ENCODE measurements at regions not wholly inside any gene's neighbourhood (a gene's known extent, or its start where the extent isn't known, plus 50 kb on each side); places are given as distances from the start of the nearest gene placed in this dataset.

GRCh38 chr1:195520757-195521156 is 1087.5 kb downstream of the KCNT2 start:
- Histone ChIP-seq H3K36me3 (ENCODE audit: insufficient read depth, low read length) (no peaks in the 10 kb centered on the region), H3K9me3 (ENCODE audit: low read length) (no peaks in the 10 kb centered on the region), H3K27ac (ENCODE audit: low read depth, low read length) (no peak overlapping the region), H3K4me3 (ENCODE audit: low read depth in 1 of 2, low read length in 2 of 2) (no peak overlapping the region), H3K9ac (ENCODE audit: low read length) (no peak overlapping the region), H3K4me1 (ENCODE audit: insufficient read depth, low read length) (no peaks in the 10 kb centered on the region), H3K27me3 (ENCODE audit: control insufficient read depth in 1 of 2, insufficient read depth in 2 of 2, low read length in 2 of 2) (no peaks in the 10 kb centered on the region)

DNA sequence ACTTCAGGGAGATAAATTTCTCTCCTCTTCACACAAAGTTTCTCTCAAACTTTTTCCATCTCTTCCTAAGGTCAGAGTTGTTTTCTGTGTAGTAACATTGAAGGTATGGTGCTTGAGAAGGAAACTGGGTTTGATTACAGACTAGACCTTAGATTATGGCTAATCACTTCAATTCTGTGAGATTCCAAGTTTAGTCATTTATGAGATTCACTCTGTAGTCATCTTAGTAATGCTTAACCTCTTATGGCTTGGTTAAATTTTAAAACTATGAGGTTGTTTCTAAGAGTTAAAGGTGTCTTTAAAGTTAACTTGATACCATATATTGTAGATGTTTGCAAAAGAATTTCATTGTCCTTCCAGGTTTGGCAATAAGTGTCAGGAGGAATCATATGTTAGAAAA is 1092.2 kb downstream of the KCNT2 start:
- H3K36me3 ChIP-seq (ENCODE audit: insufficient read depth, low read length), result no peaks in the 10 kb centered on the region
- no peak overlapping the region for H3K27ac ChIP-seq (ENCODE audit: low read depth, low read length)
- H3K4me3 ChIP-seq (ENCODE audit: low read depth in 1 of 2, low read length in 2 of 2), result no peak overlapping the region
- no peaks in the 10 kb centered on the region for H3K4me1 ChIP-seq (ENCODE audit: insufficient read depth, low read length)
- H3K27me3 ChIP-seq (ENCODE audit: control insufficient read depth in 1 of 2, insufficient read depth in 2 of 2, low read length in 2 of 2), result no peaks in the 10 kb centered on the region
- H3K9ac ChIP-seq (ENCODE audit: low read length), result no peak overlapping the region
- no peaks in the 10 kb centered on the region for H3K9me3 ChIP-seq (ENCODE audit: low read length)

- no peaks in the 10 kb centered on the region for H3K9me3 ChIP-seq (ENCODE audit: low read length)
- no peaks in the 10 kb centered on the region for H3K4me1 ChIP-seq (ENCODE audit: insufficient read depth, low read length)
- H3K36me3 ChIP-seq (ENCODE audit: insufficient read depth, low read length), result no peaks in the 10 kb centered on the region
- H3K9ac ChIP-seq (ENCODE audit: low read length), result no peak overlapping the region
- H3K27me3 ChIP-seq (ENCODE audit: control insufficient read depth in 1 of 2, insufficient read depth in 2 of 2, low read length in 2 of 2), result no peaks in the 10 kb centered on the region
- H3K4me3 ChIP-seq (ENCODE audit: low read depth in 1 of 2, low read length in 2 of 2), result no peak overlapping the region
- H3K27ac ChIP-seq (ENCODE audit: low read depth, low read length), result no peak overlapping the region
Measured at GRCh38 chr1:195511501-195511900, 1096.7 kb downstream of the KCNT2 start.

- Histone ChIP-seq H3K9ac (ENCODE audit: low read length) (no peak overlapping the region), H3K27ac (ENCODE audit: low read depth, low read length) (no peak overlapping the region), H3K9me3 (ENCODE audit: low read length) (no peaks in the 10 kb centered on the region), H3K4me1 (ENCODE audit: insufficient read depth, low read length) (no peaks in the 10 kb centered on the region), H3K4me3 (ENCODE audit: low read depth in 1 of 2, low read length in 2 of 2) (no peak overlapping the region), H3K36me3 (ENCODE audit: insufficient read depth, low read length) (no peaks in the 10 kb centered on the region), H3K27me3 (ENCODE audit: control insufficient read depth in 1 of 2, insufficient read depth in 2 of 2, low read length in 2 of 2) (no peaks in the 10 kb centered on the region)
Measured at GRCh38 chr1:195501118-195501517, 1107.1 kb downstream of the KCNT2 start.

DNA sequence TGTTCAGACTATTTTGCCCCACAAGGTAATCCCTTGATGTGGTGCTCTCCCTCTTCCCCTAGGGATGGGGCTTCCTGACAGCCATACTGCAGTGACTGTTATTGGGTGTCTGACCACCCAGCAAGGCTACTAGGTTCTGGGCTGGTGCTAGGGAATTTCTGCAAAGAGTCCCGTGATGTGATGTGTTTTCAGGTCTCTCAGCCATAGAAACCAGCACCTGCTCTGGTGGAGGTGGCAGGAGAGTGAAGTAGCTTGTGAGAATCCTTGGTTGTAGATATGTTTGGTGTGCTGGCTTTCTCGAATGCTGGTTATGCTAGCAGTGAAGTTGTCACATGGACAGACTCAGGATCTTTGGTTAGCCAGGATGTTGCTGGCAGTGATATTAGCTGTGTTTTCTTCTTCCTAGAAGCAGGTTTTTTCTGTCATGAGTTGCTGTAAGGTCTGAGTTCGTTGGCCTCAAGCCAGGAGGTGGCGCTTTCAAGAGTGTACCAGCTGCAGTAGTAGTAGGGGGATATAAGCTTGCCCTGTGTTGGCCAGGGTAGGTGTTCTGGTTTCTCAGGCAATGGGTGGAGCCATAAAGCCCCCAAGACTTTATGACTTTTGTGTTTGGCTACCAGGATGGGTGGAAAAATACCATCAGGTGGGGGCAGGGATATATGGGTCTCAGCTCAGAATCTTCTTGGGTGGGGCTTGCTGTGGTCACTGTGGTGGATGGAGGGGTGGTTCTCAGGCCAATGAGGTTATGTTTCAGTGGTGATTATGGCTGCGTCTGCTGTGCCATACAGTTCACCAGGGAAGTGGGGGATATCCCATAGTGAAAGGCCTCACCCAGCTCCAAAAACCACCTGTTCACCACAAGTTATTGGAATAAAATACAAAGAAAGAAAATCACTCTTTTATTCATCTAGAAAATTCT is 1112.3 kb downstream of the KCNT2 start:
- H3K4me1 ChIP-seq (ENCODE audit: insufficient read depth, low read length), result no peaks in the 10 kb centered on the region
- H3K27me3 ChIP-seq (ENCODE audit: control insufficient read depth in 1 of 2, insufficient read depth in 2 of 2, low read length in 2 of 2), result no peaks in the 10 kb centered on the region
- H3K36me3 ChIP-seq (ENCODE audit: insufficient read depth, low read length), result no peaks in the 10 kb centered on the region
- no peak overlapping the region for H3K9ac ChIP-seq (ENCODE audit: low read length)
- H3K27ac ChIP-seq (ENCODE audit: low read depth, low read length), result no peak overlapping the region
- no peak overlapping the region for H3K4me3 ChIP-seq (ENCODE audit: low read depth in 1 of 2, low read length in 2 of 2)
- H3K9me3 ChIP-seq (ENCODE audit: low read length), result no peaks in the 10 kb centered on the region

- Histone ChIP-seq H3K36me3 (ENCODE audit: insufficient read depth, low read length) (no peaks in the 10 kb centered on the region), H3K27me3 (ENCODE audit: control insufficient read depth in 1 of 2, insufficient read depth in 2 of 2, low read length in 2 of 2) (no peaks in the 10 kb centered on the region), H3K9ac (ENCODE audit: low read length) (no peak overlapping the region), H3K9me3 (ENCODE audit: low read length) (no peaks in the 10 kb centered on the region), H3K4me1 (ENCODE audit: insufficient read depth, low read length) (no peaks in the 10 kb centered on the region), H3K4me3 (ENCODE audit: low read depth in 1 of 2, low read length in 2 of 2) (no peak overlapping the region), H3K27ac (ENCODE audit: low read depth, low read length) (no peak overlapping the region)
Measured at GRCh38 chr1:195482137-195482536, 1126.1 kb downstream of the KCNT2 start.

- Histone ChIP-seq H3K36me3 (ENCODE audit: insufficient read depth, low read length) (no peaks in the 10 kb centered on the region), H3K27ac (ENCODE audit: low read depth, low read length) (no peak overlapping the region), H3K4me1 (ENCODE audit: insufficient read depth, low read length) (no peaks in the 10 kb centered on the region), H3K4me3 (ENCODE audit: low read depth in 1 of 2, low read length in 2 of 2) (no peak overlapping the region), H3K9me3 (ENCODE audit: low read length) (no peaks in the 10 kb centered on the region), H3K9ac (ENCODE audit: low read length) (no peak overlapping the region), H3K27me3 (ENCODE audit: control insufficient read depth in 1 of 2, insufficient read depth in 2 of 2, low read length in 2 of 2) (no peaks in the 10 kb centered on the region)
Measured at GRCh38 chr1:195481293-195481692, 1126.9 kb downstream of the KCNT2 start.

DNA sequence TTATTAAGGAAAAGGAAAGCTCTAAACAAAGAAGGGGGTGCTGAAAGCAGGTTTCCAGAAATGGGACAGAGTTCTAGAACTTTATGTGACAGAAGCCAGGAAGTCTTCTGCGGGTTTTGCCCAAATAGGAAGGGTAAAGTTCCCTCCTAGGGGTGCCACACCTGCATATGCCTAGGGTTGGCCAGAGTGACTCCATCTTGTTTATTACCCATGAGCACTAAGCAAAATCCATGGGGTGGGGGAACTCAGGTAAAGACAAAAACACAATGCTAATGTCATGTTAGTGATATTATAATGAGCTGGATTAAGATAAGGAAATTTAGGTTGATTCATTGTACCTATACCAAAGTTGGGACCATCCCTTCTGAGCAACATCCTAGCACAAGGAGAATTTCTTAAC is 1132.7 kb downstream of the KCNT2 start:
- Histone ChIP-seq H3K36me3 (ENCODE audit: insufficient read depth, low read length) (no peaks in the 10 kb centered on the region), H3K9me3 (ENCODE audit: low read length) (no peaks in the 10 kb centered on the region), H3K9ac (ENCODE audit: low read length) (no peak overlapping the region), H3K4me1 (ENCODE audit: insufficient read depth, low read length) (no peaks in the 10 kb centered on the region), H3K4me3 (ENCODE audit: low read depth in 1 of 2, low read length in 2 of 2) (no peak overlapping the region), H3K27me3 (ENCODE audit: control insufficient read depth in 1 of 2, insufficient read depth in 2 of 2, low read length in 2 of 2) (no peaks in the 10 kb centered on the region), H3K27ac (ENCODE audit: low read depth, low read length) (no peak overlapping the region)

DNA sequence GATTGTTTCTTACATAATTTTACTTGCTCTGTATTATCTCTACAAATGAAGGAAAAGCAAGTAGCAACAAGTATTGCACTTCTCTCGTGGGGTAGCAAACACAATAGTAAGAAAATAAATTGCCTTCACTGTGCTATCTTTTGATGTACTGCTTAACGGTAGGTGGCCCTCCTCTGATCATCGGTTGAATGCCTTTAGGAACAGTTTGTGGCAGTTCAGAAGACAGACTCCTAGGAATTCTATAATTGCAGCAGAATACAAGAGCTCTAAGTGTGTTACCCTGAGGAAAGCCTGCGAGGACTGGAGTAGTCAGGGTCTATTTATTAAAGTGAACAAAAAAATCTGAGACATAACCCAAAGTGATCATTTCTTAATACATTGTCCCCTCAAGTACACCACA is 1135.9 kb downstream of the KCNT2 start:
- Histone ChIP-seq H3K4me3 (ENCODE audit: low read depth in 1 of 2, low read length in 2 of 2) (no peak overlapping the region), H3K36me3 (ENCODE audit: insufficient read depth, low read length) (no peaks in the 10 kb centered on the region), H3K9me3 (ENCODE audit: low read length) (no peaks in the 10 kb centered on the region), H3K27me3 (ENCODE audit: control insufficient read depth in 1 of 2, insufficient read depth in 2 of 2, low read length in 2 of 2) (no peaks in the 10 kb centered on the region), H3K4me1 (ENCODE audit: insufficient read depth, low read length) (no peaks in the 10 kb centered on the region), H3K9ac (ENCODE audit: low read length) (no peak overlapping the region), H3K27ac (ENCODE audit: low read depth, low read length) (no peak overlapping the region)

DNA sequence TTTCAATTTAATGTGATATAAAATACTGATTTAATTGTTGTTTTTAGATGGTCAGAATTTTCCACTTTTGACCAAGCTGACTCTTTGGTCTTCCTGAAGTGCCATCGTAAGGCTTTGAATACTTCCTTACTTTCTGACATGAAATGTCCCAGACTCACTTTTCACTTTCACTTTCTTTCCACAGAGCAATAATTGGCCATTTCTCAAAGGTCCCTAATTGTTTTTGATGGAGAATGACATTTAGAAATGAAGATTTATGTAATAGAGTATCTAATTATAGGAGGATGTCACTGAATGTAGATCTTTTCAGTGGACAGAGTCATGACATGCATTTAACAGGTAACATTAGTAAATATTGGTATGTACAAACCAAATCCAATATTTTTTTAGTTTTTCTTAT is 1141.6 kb downstream of the KCNT2 start:
- Histone ChIP-seq H3K9ac (ENCODE audit: low read length) (no peak overlapping the region), H3K9me3 (ENCODE audit: low read length) (no peaks in the 10 kb centered on the region), H3K27ac (ENCODE audit: low read depth, low read length) (no peak overlapping the region), H3K4me1 (ENCODE audit: insufficient read depth, low read length) (no peaks in the 10 kb centered on the region), H3K27me3 (ENCODE audit: control insufficient read depth in 1 of 2, insufficient read depth in 2 of 2, low read length in 2 of 2) (no peaks in the 10 kb centered on the region), H3K36me3 (ENCODE audit: insufficient read depth, low read length) (no peaks in the 10 kb centered on the region), H3K4me3 (ENCODE audit: low read depth in 1 of 2, low read length in 2 of 2) (no peak overlapping the region)

DNA sequence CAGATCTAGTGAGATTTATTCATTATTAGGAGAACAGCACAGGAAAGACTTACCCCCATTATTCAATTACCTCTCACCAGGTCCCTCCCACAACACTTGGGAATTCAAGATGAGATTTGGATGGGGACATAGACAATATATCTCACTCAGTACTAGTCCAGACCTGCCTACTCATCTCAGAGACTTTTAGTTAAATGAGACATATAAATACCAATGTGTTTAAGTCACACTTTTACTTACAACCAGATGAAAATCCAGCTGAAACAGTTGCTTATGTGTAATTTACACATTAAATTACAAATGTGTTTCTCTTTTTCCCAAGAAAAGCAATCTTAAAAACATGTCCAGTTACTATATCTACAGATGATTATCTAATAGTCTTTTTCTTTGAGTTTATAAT is 1145.6 kb downstream of the KCNT2 start:
- Histone ChIP-seq H3K9me3 (ENCODE audit: low read length) (no peaks in the 10 kb centered on the region), H3K27me3 (ENCODE audit: control insufficient read depth in 1 of 2, insufficient read depth in 2 of 2, low read length in 2 of 2) (no peaks in the 10 kb centered on the region), H3K36me3 (ENCODE audit: insufficient read depth, low read length) (no peaks in the 10 kb centered on the region), H3K27ac (ENCODE audit: low read depth, low read length) (no peak overlapping the region), H3K9ac (ENCODE audit: low read length) (no peak overlapping the region), H3K4me1 (ENCODE audit: insufficient read depth, low read length) (no peaks in the 10 kb centered on the region), H3K4me3 (ENCODE audit: low read depth in 1 of 2, low read length in 2 of 2) (no peak overlapping the region)

DNA sequence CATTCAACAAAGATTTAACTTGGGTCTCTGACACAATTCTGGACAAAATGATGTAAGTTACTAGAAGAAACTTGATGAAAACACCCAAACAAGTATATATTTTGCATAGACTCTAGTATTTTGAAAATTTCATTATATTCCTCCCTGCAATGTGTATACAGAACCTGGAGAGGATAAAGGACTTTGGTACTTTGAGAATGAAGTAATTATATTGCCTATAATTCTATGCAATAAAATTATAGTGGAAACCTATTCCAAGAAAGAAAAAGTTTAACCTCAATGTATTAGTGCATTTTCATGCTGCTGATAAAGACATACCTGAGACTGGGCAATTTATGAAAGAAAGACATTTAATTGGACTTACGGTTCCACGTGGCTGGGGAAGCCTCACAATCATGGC is 1146.1 kb downstream of the KCNT2 start:
- Histone ChIP-seq H3K4me3 (ENCODE audit: low read depth in 1 of 2, low read length in 2 of 2) (no peak overlapping the region), H3K9me3 (ENCODE audit: low read length) (no peaks in the 10 kb centered on the region), H3K9ac (ENCODE audit: low read length) (no peak overlapping the region), H3K27me3 (ENCODE audit: control insufficient read depth in 1 of 2, insufficient read depth in 2 of 2, low read length in 2 of 2) (no peaks in the 10 kb centered on the region), H3K4me1 (ENCODE audit: insufficient read depth, low read length) (no peaks in the 10 kb centered on the region), H3K27ac (ENCODE audit: low read depth, low read length) (no peak overlapping the region), H3K36me3 (ENCODE audit: insufficient read depth, low read length) (no peaks in the 10 kb centered on the region)

Measured in muscle layer of colon (tissue), 2 donors.